SK-N-SH (cell line): ENCODE measurements at regions not wholly inside any gene's neighbourhood (a gene's known extent, or its start where the extent isn't known, plus 50 kb on each side); places are given as distances from the start of the nearest gene placed in this dataset.

ENCODE experiments used
- CTCF ChIA-PET: fragments of 300-600, 350-600 bp; formaldehyde crosslinking; extraction: SDS; loops from one replicate; lab custom pipeline; 2021; lab: Yijun Ruan, JAX
- POLR2A ChIA-PET: fragments of 350-600 bp; sonication (Branson Sonifier 250); formaldehyde crosslinking; extraction: SDS; loops from one replicate; lab custom pipeline; 2020; ENCODE audit warnings: antibody characterized with exemption, inconsistent platforms; lab: Yijun Ruan, JAX
- DNase-seq: peaks from one replicate; pipeline ENCODE4 v3.0.0; 2012
- H2AFZ ChIP-seq: fragments of 200-600 bp; sonication (generic); 2 replicates; pipeline ENCODE4 v1.8.1; 2016; ENCODE audit warnings: antibody characterized with exemption, mild to moderate bottlenecking, low read depth
- H3F3A ChIP-seq: fragments of 200-600 bp; sonication (generic); replicated peaks from 2 replicates; pipeline ENCODE3; 2016; ENCODE audit warnings: antibody characterized with exemption, mild to moderate bottlenecking; ENCODE audit not compliant: insufficient read depth
- H3K27ac ChIP-seq, 2 experiments: fragments of 200-500 bp in 1 of 2; fragments of 200-600 bp in 1 of 2; sonication (Bioruptor generic) in 1 of 2; sonication (generic), shearing (Covaris generic) in 1 of 2; 2 replicates each; pipeline versions ENCODE4 v1.5.1 to v1.6.1; 2014 to 2016; ENCODE audit warnings: low read depth in 2 of 2, inconsistent platforms in 1 of 2, low read length in 1 of 2, mild to moderate bottlenecking in 1 of 2, mixed read lengths in 1 of 2
- H3K27me3 ChIP-seq: fragments of 200-600 bp; sonication (generic), shearing (Covaris generic); 2 replicates; pipeline ENCODE4 v1.6.1; 2016; ENCODE audit warnings: mixed run types; ENCODE audit not compliant: insufficient read depth
- H3K36me3 ChIP-seq, 2 experiments: fragments of 200-500 bp in 1 of 2; fragments of 200-600 bp in 1 of 2; sonication (Bioruptor generic) in 1 of 2; sonication (generic) in 1 of 2; replicated peaks in 1 of 2; 2 replicates each; pipeline versions ENCODE3 to v1.5.1; 2014 to 2016; ENCODE audit warnings: low read length in 1 of 2, mild to moderate bottlenecking in 1 of 2; ENCODE audit not compliant: insufficient read depth in 2 of 2, control insufficient read depth in 1 of 2
- H3K4me1 ChIP-seq, 2 experiments: fragments of 200-500 bp in 1 of 2; fragments of 200-600 bp in 1 of 2; sonication (Bioruptor generic) in 1 of 2; sonication (generic), shearing (Covaris generic) in 1 of 2; 2 replicates each; pipeline versions ENCODE4 v1.5.1 to v1.6.1; 2014 to 2016; ENCODE audit warnings: low read depth in 1 of 2, low read length in 1 of 2, mixed run types in 1 of 2; ENCODE audit not compliant: insufficient read depth in 2 of 2, control insufficient read depth in 1 of 2
- H3K4me2 ChIP-seq: fragments of 200-600 bp; sonication (generic), shearing (Covaris generic); 2 replicates; pipeline ENCODE4 v1.6.1; 2017; ENCODE audit warnings: mixed run types
- H3K4me3 ChIP-seq, 2 experiments: fragments of 200-500 bp in 1 of 2; fragments of 200-600 bp in 1 of 2; sonication (Bioruptor generic) in 1 of 2; sonication (generic), shearing (Covaris generic) in 1 of 2; 2 replicates each; pipeline versions ENCODE4 v1.5.1 to v1.8.1; 2014 to 2016; ENCODE audit warnings: low read depth in 2 of 2, inconsistent platforms in 1 of 2, low read length in 1 of 2, mild to moderate bottlenecking in 1 of 2, mixed read lengths in 1 of 2, moderate library complexity in 1 of 2
- H3K79me2 ChIP-seq: fragments of 200-600 bp; sonication (generic); 2 replicates; pipeline ENCODE4 v1.8.1; 2017; ENCODE audit warnings: mild to moderate bottlenecking; ENCODE audit not compliant: insufficient read depth
- H3K9ac ChIP-seq: fragments of 200-600 bp; sonication (generic); 2 replicates; pipeline ENCODE4 v1.6.1; 2017; ENCODE audit warnings: mixed run types
- H3K9me2 ChIP-seq: fragments of 200-600 bp; sonication (generic); 2 replicates; pipeline ENCODE4 v1.6.1; 2017; ENCODE audit warnings: mixed run types
- H3K9me3 ChIP-seq: fragments of 200-600 bp; sonication (generic); 2 replicates; pipeline ENCODE4 v1.6.1; 2017; ENCODE audit warnings: mixed run types, mild to moderate bottlenecking, moderate library complexity
- H4K20me1 ChIP-seq: fragments of 200-600 bp; sonication (generic); 2 replicates; pipeline ENCODE4 v1.6.1; 2017; ENCODE audit warnings: mild to moderate bottlenecking, mixed run types; ENCODE audit not compliant: insufficient read depth
- CTCF ChIP-seq: fragments of 200-600 bp; sonication (generic); IDR thresholded peaks from 2 replicates; pipeline ENCODE4 v1.6.1; 2017; ENCODE audit warnings: antibody characterized with exemption, mild to moderate bottlenecking, moderate library complexity
- EP300 ChIP-seq, 2 experiments: IDR thresholded peaks; 2 replicates each; pipeline versions ENCODE4 v1.4.0 to v1.6.1; 2012; ENCODE audit warnings: borderline replicate concordance in 1 of 2, low read depth in 1 of 2, low read length in 1 of 2
- EZH2phosphoT487 ChIP-seq: fragments of 200-600 bp; sonication (generic); IDR thresholded peaks from 2 replicates; pipeline ENCODE4 v1.6.1; 2017; ENCODE audit warnings: low read depth, mixed run types, mild to moderate bottlenecking, antibody characterized with exemption, moderate library complexity, borderline replicate concordance
- GATA2 ChIP-seq: sonication (generic); formaldehyde crosslinking; IDR thresholded peaks from 2 replicates; pipeline ENCODE4 v1.5.0; 2020; ENCODE audit warnings: mild to moderate bottlenecking, missing genetic modification reagents
- JUND ChIP-seq: IDR thresholded peaks from 2 replicates; pipeline ENCODE4 v1.4.0; 2012
- MAX ChIP-seq: IDR thresholded peaks from 2 replicates; pipeline ENCODE4 v1.4.0; 2012; ENCODE audit warnings: low read depth
- NFIC ChIP-seq: IDR thresholded peaks from 2 replicates; pipeline ENCODE4 v1.4.0; 2012; ENCODE audit warnings: borderline replicate concordance
- PBX3 ChIP-seq: IDR thresholded peaks from 2 replicates; pipeline ENCODE4; 2012
- RCOR1 ChIP-seq: fragments of 150-350 bp; IDR thresholded peaks from 2 replicates; pipeline ENCODE4 v1.6.1; 2017; ENCODE audit warnings: antibody characterized with exemption, low read length
- RFX5 ChIP-seq: IDR thresholded peaks from 2 replicates; pipeline ENCODE4 v1.6.1; 2012; ENCODE audit warnings: mild to moderate bottlenecking, improper control_type of control experiment, low read length
- RXRA ChIP-seq: IDR thresholded peaks from 2 replicates; pipeline ENCODE4 v1.4.0; 2012; ENCODE audit warnings: low read depth, mild to moderate bottlenecking, borderline replicate concordance
- SIN3A ChIP-seq: IDR thresholded peaks from 2 replicates; pipeline ENCODE4 v1.6.1; 2012; ENCODE audit warnings: low read depth, mild to moderate bottlenecking, low read length, moderate library complexity, borderline replicate concordance
- TCF12 ChIP-seq: IDR thresholded peaks from 2 replicates; pipeline ENCODE4 v1.4.0; 2012
- ZBTB33 ChIP-seq: IDR thresholded peaks from 2 replicates; pipeline ENCODE4 v1.4.0; 2012; ENCODE audit warnings: low read depth, borderline replicate concordance
- WGBS: methylation state at CpG from one replicate; pipeline ENCODE4 v1.1.6; 2017; ENCODE audit warnings: low lambda C conversion rate; 5-methylcytosine and 5-hydroxymethylcytosine counted together

- H3K4me3 ChIP-seq = no peak overlapping the region
- H3K9me3 ChIP-seq = no peaks in the 10 kb centered on the region
- H3K36me3 ChIP-seq = no peaks in the 10 kb centered on the region
- CTCF ChIA-PET = interaction anchor here (1.6 kb wide), 1 partner anchor 22 kb away, joined by 3 read pairs; no protein-coding TSS in a partner anchor
- H3F3A ChIP-seq = no peaks in the 10 kb centered on the region
- no peaks in the 10 kb centered on the region for H3K4me1 ChIP-seq
- WGBS = 44% methylated on average over 7 of the region's 7 CpGs
- no peak overlapping the region for H3K27ac ChIP-seq
- H2AFZ ChIP-seq = no peak overlapping the region
- H4K20me1 ChIP-seq = no peaks in the 10 kb centered on the region
- H3K27me3 ChIP-seq = peaks cover 4% of the 10 kb centered on the region; the same call in 1 of the 2 replicates
- DNase-seq = no peak
- no peaks in the 10 kb centered on the region for H3K9me2 ChIP-seq
- H3K79me2 ChIP-seq = no peaks in the 10 kb centered on the region
- no peak overlapping the region for H3K9ac ChIP-seq
- POLR2A ChIA-PET = no interaction called here
- no peak overlapping the region for H3K4me2 ChIP-seq
- TF ChIP-seq SIN3A = no peak
- TF ChIP-seq RFX5 = no peak
- no peak for TF ChIP-seq EP300 (IDR thresholded peaks at IDR 0.05; ENCODE audit: borderline replicate concordance in 1 of 2, low read depth in 1 of 2, low read length in 1 of 2)
- no peak for TF ChIP-seq PBX3
- TF ChIP-seq JUND = no peak
- TF ChIP-seq RCOR1 = no peak
- no peak for TF ChIP-seq RXRA
- no peak for TF ChIP-seq NFIC
- no peak for TF ChIP-seq EZH2phosphoT487
- TF ChIP-seq GATA2 (CRISPR knock-in tag) = no peak
- TF ChIP-seq CTCF = no peak
- no peak for TF ChIP-seq ZBTB33
- TF ChIP-seq MAX = no peak
Measured at GRCh38 chr10:6973899-6974298, 393.8 kb upstream of the PRKCQ start.

GRCh38 chr10:6972226-6972625, 392.1 kb upstream of the PRKCQ start:
- TF ChIP-seq TCF12 = no peak
- no peaks in the 10 kb centered on the region for H3K9me2 ChIP-seq
- H3K9me3 ChIP-seq = no peaks in the 10 kb centered on the region
- no peaks in the 10 kb centered on the region for H3K4me1 ChIP-seq
- WGBS = 37% methylated on average over 6 of the region's 6 CpGs
- no peaks in the 10 kb centered on the region for H4K20me1 ChIP-seq
- H3K9ac ChIP-seq = no peak overlapping the region
- no peak overlapping the region for H3K4me2 ChIP-seq
- DNase-seq = no peak
- no peaks in the 10 kb centered on the region for H3K36me3 ChIP-seq
- no peak overlapping the region for H3K27ac ChIP-seq
- POLR2A ChIA-PET = no interaction called here
- H3K27me3 ChIP-seq = 0 out of 2 replicates have a peak, but pooled peaks cover 4% of the 10 kb centered on the region
- no peak overlapping the region for H3K4me3 ChIP-seq
- no peak overlapping the region for H2AFZ ChIP-seq
- CTCF ChIA-PET = no interaction called here
- H3F3A ChIP-seq = no peaks in the 10 kb centered on the region
- H3K79me2 ChIP-seq = no peaks in the 10 kb centered on the region
